22Rv1 (cell line): ENCODE measurements at regions not wholly inside any gene's neighbourhood (a gene's known extent, or its start where the extent isn't known, plus 50 kb on each side); places are given as distances from the start of the nearest gene placed in this dataset.

Experiments
- CTCF ChIP-seq: fragments of 450-650 bp; IDR thresholded peaks from 2 replicates; pipeline ENCODE4 v1.5.1; 2017; ENCODE audit warnings: mild to moderate bottlenecking
- ZFX ChIP-seq: fragments of 450-650 bp; IDR thresholded peaks from 2 replicates; pipeline ENCODE4 v1.6.1; 2017; ENCODE audit warnings: antibody characterized with exemption, borderline replicate concordance

DNA sequence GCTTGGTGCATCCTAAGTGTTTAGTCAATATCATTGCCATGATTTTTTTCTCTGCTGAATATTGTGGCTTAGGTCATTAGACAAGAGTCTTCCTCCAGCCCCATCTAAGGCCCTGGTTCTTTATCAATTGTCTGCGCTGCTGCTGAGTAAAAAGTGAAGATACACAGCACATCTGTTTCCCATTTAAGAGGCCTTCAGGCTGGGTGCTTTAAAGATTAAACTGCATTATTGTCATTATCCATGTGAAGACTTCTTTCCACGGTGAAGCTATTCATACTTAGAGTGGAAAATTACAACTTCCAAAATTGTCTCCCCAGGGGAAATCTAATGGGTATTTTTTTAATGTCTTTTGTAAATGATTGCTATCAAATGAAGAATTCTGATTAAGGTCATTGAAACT is 719.8 kb upstream of the LRRC4C start:
- no peak for TF ChIP-seq CTCF
- no peak for TF ChIP-seq ZFX
